ENCODE measurements at regions not wholly inside any gene's neighbourhood (a gene's known extent, or its start where the extent isn't known, plus 50 kb on each side); places are given as distances from the start of the nearest gene placed in this dataset.

GRCh38 chr21:15326032-15326867, 261.4 kb upstream of the NRIP1 start:
- no peak for DNase-seq

GRCh38 chr21:15327637-15328265, 263.0 kb upstream of the NRIP1 start:
- no peak for DNase-seq

- DNase-seq, result no peak
These were observed 264.4 kb upstream of the NRIP1 start for GRCh38 chr21:15329191-15329590.

- no peak for DNase-seq
These were observed 266.1 kb upstream of the NRIP1 start for GRCh38 chr21:15330872-15331271.

GRCh38 chr21:15332572-15332971, 267.8 kb upstream of the NRIP1 start:
- no peak for DNase-seq

GRCh38 chr21:15333136-15333710, 268.4 kb upstream of the NRIP1 start:
- DNase-seq, result no peak

GRCh38 chr21:15333951-15334350, 269.2 kb upstream of the NRIP1 start:
- no peak for DNase-seq

GRCh38 chr21:15343066-15343465, 278.3 kb upstream of the NRIP1 start:
- no peak for DNase-seq

GRCh38 chr21:15352009-15352408, 287.2 kb upstream of the NRIP1 start:
- DNase-seq, result no peak

- no peak for DNase-seq
These were observed 288.7 kb upstream of the NRIP1 start for GRCh38 chr21:15353546-15353945.

GRCh38 chr21:15354516-15354915, 289.7 kb upstream of the NRIP1 start:
- no peak for DNase-seq

- DNase-seq, result no peak
These were observed 290.3 kb upstream of the NRIP1 start for GRCh38 chr21:15355066-15355465.

- no peak for DNase-seq
These were observed 294.5 kb upstream of the NRIP1 start for GRCh38 chr21:15359251-15359650.

GRCh38 chr21:15362458-15362857, 297.7 kb upstream of the NRIP1 start:
- DNase-seq, result no peak

- DNase-seq, result no peak
These were observed 299.1 kb upstream of the NRIP1 start for GRCh38 chr21:15363921-15364320.

- DNase-seq, result no peak
These were observed 301.1 kb upstream of the NRIP1 start for GRCh38 chr21:15365751-15366392.

GRCh38 chr21:15366555-15366954, 301.8 kb upstream of the NRIP1 start:
- DNase-seq, result no peak

GRCh38 chr21:15367061-15367626, 302.3 kb upstream of the NRIP1 start:
- DNase-seq, result no peak

- DNase-seq, result no peak
These were observed 305.7 kb upstream of the NRIP1 start for GRCh38 chr21:15370462-15370975.

- DNase-seq, result no peak
These were observed 309.1 kb upstream of the NRIP1 start for GRCh38 chr21:15373941-15374340.

GRCh38 chr21:15379776-15380175, 315.0 kb upstream of the NRIP1 start:
- no peak for DNase-seq

- no peak for DNase-seq
These were observed 318.8 kb upstream of the NRIP1 start for GRCh38 chr21:15383588-15383987.

GRCh38 chr21:15390049-15390448, 325.2 kb upstream of the NRIP1 start:
- no peak for DNase-seq
